ENCODE measurements at regions not wholly inside any gene's neighbourhood (a gene's known extent, or its start where the extent isn't known, plus 50 kb on each side); places are given as distances from the start of the nearest gene placed in this dataset.

DNA sequence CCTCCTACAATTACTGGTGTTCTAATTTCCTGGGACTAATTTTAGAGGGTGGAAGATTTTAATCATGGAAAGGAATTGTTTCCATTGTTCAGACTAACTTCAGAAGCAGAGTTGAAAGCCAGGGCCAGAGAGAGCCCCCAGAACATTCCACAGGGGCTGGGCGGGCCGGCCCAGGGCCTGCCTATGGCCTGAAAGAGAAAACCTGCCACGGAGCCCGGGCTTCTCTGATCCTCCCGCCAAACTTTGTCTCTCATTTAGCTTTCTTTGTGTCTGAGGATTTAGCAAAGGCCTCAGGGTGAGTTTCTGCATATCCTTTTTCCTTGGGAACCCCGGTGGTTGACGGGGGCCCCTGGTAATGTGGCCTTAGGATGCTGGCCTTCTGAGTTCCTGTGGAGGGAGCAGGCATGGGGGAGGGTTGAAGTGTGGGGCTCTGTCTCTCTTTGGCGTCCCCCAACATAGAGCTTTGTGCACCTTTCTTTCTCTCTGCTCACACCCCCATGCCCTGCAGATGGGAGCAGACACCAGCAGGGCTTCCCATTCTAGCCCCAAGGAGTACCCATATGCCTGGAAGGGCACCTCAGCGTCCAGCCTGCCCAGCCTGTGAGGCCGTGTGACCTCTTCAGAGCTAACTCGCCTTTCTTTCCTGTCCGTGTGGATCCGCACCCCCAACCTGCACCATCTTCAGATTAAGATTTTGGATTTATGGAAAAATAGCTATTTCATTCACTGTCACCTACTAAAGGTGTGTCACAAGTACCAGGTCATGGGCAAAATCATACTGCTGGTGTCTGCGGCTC is 539.5 kb downstream of the FGF9 start:
- WGBS, 4 donors: 78 to 86% (median 82%) methylated on average over 14 of the region's 14 CpGs
- DNase-seq (no peak), ATAC-seq (peak; percentile 36 to 65 (median 50))
- Histone ChIP-seq H3K36me3 (no peaks in the 10 kb centered on the region), H3K27ac (peak overlapping the region in 9 of 12 donors; percentile 12 to 71 (median 53)), H3K4me1 (no peaks in the 10 kb centered on the region), H3K27me3 (no peaks in the 10 kb centered on the region), H3K4me3 (peak overlapping the region in 4 of 12 donors; percentile 4 to 23 (median 8)), H3K9me3 (peaks cover 0 to 6% (median 0%) of the 10 kb centered on the region in 12 donors)
- no peak for TF ChIP-seq POLR2A (IDR thresholded peaks at IDR 0.05)
- TF ChIP-seq, protein P1, sequence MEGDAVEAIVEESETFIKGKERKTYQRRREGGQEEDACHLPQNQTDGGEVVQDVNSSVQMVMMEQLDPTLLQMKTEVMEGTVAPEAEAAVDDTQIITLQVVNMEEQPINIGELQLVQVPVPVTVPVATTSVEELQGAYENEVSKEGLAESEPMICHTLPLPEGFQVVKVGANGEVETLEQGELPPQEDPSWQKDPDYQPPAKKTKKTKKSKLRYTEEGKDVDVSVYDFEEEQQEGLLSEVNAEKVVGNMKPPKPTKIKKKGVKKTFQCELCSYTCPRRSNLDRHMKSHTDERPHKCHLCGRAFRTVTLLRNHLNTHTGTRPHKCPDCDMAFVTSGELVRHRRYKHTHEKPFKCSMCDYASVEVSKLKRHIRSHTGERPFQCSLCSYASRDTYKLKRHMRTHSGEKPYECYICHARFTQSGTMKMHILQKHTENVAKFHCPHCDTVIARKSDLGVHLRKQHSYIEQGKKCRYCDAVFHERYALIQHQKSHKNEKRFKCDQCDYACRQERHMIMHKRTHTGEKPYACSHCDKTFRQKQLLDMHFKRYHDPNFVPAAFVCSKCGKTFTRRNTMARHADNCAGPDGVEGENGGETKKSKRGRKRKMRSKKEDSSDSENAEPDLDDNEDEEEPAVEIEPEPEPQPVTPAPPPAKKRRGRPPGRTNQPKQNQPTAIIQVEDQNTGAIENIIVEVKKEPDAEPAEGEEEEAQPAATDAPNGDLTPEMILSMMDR (IDR thresholded peaks at IDR 0.05): no peak
- intact Hi-C loops (cut with DNase I): no loop called here

DNA sequence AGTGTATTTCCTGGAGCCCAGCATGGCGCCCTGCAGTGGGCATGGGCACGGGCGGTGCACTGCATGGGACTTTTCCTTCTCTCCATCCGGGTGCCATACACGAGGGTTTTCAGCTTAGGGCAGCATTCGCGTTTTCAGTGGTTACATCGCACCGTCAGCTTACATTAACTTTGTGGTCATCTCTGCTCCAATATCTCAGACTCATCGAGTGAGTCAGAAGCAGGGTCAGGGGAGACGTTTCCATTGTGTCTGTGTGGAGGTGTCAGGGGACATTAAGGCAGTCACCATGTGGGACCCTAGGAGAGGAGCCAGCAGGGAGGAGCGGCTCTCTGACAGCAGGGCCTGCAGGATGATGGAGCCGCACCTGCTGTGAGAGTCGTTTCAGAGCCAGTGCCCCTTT is 541.0 kb downstream of the FGF9 start:
- intact Hi-C loops (cut with DNase I): no loop called here
- no peak for DNase-seq
- TF ChIP-seq POLR2A (IDR thresholded peaks at IDR 0.05): no peak
- TF ChIP-seq, protein P1 (IDR thresholded peaks at IDR 0.05): no peak
- no peaks in the 10 kb centered on the region for H3K9me3 ChIP-seq
- H3K4me1 ChIP-seq: no peaks in the 10 kb centered on the region
- no peak overlapping the region for H3K4me3 ChIP-seq
- peak overlapping the region in 1 of 12 donors; percentile 63 for H3K27ac ChIP-seq
- no peak for ATAC-seq
- no peaks in the 10 kb centered on the region for H3K27me3 ChIP-seq
- H3K36me3 ChIP-seq: no peaks in the 10 kb centered on the region
- WGBS, 4 donors: 86 to 93% (median 90%) methylated on average over 14 of the region's 14 CpGs

DNA sequence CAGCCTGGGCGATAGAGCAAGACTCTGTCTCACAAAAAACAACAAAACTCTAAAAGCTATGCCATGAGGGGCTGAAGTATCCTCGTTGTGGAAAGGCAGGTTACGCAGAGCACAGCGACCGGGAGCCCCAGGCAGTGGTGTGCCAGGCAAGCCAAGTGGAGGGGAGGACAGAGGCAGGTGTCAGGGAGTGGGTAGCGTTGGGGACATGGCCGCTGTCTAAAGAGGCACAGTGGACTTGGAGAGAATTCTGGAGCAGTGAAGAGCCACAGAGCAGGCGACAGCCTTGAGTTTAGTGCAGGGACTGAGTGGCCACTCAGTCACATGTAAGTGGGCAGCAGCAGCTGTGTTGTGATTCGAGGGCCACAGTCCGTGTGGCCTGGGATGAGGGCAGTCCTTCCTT is 541.7 kb downstream of the FGF9 start:
- H3K9me3 ChIP-seq: no peaks in the 10 kb centered on the region
- no peak for DNase-seq
- H3K4me1 ChIP-seq: peaks cover 0 to 2% (median 0%) of the 10 kb centered on the region in 12 donors
- TF ChIP-seq, protein P1 (IDR thresholded peaks at IDR 0.05): no peak
- no peak for TF ChIP-seq POLR2A (IDR thresholded peaks at IDR 0.05)
- H3K4me3 ChIP-seq: no peak overlapping the region
- ATAC-seq: no peak
- no peaks in the 10 kb centered on the region for H3K27me3 ChIP-seq
- H3K36me3 ChIP-seq: no peaks in the 10 kb centered on the region
- WGBS, 4 donors: 85 to 93% (median 88%) methylated on average over 10 of the region's 10 CpGs
- intact Hi-C loops (cut with DNase I): no loop called here
- H3K27ac ChIP-seq: no peak overlapping the region

DNA sequence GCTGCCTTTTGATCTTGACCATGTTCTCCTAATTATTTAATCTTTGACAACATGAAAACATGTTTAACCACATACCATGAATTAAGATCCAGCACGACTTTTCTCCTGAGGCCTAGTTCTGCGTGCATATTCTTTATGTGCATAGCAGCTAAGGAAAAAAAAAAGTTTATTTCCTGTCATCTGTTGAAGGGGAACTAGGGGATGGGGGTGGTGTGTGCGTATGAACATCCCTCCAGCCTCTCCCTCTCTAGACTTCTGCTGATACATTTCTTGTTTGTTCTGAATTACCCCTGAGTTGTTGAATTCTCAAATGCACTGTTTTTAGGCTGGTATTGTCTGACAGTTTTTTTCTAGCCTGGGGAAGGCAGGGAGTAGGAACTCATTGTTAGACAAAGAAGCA is 543.3 kb downstream of the FGF9 start:
- Histone ChIP-seq H3K27me3 (no peaks in the 10 kb centered on the region), H3K9me3 (no peaks in the 10 kb centered on the region), H3K36me3 (no peaks in the 10 kb centered on the region), H3K27ac (no peak overlapping the region), H3K4me1 (peaks cover 0 to 11% (median 1%) of the 10 kb centered on the region in 12 donors), H3K4me3 (no peak overlapping the region)
- no peak for ATAC-seq
- TF ChIP-seq, protein P1 (IDR thresholded peaks at IDR 0.05): no peak
- TF ChIP-seq POLR2A (IDR thresholded peaks at IDR 0.05): no peak
- 42 to 56% (median 51%) methylated on average over 3 of the region's 3 CpGs for WGBS, 4 donors
- intact Hi-C loops (cut with DNase I): no loop called here
- no peak for DNase-seq
